Neural cell (in vitro differentiated cells): ENCODE measurements at regions not wholly inside any gene's neighbourhood (a gene's known extent, or its start where the extent isn't known, plus 50 kb on each side); places are given as distances from the start of the nearest gene placed in this dataset.

ENCODE experiments used
- H2AFZ ChIP-seq: fragments of 200-600, 300-800 bp; sonication (generic), shearing (Covaris generic); 2 replicates; pipeline ENCODE4 v1.6.0; 2014; ENCODE audit warnings: low read depth, mild to moderate bottlenecking, antibody characterized with exemption, low read length, moderate library complexity
- H3F3A ChIP-seq: fragments of 200-600 bp; shearing (Covaris generic); 2 replicates; pipeline ENCODE4 v1.6.1; 2016; ENCODE audit warnings: mild to moderate bottlenecking, moderate library complexity, mixed read lengths, antibody characterized with exemption, low read length; ENCODE audit not compliant: insufficient read depth, poor library complexity, severe bottlenecking
- H3K27ac ChIP-seq: fragments of 200-600, 300-800 bp; sonication (generic), shearing (Covaris generic); 2 replicates; pipeline ENCODE4 v1.5.1; 2014; ENCODE audit warnings: mild to moderate bottlenecking, low read length, moderate library complexity
- H3K27me3 ChIP-seq: fragments of 300-800, 200-600 bp; sonication (generic), shearing (Covaris generic); 2 replicates; pipeline ENCODE4 v1.6.0; 2014; ENCODE audit warnings: mild to moderate bottlenecking, low read depth, low read length, moderate library complexity; ENCODE audit not compliant: insufficient read depth
- H3K36me3 ChIP-seq: fragments of 300-800, 200-600 bp; sonication (generic), shearing (Covaris generic); 2 replicates; pipeline ENCODE4 v1.5.1; 2014; ENCODE audit warnings: mild to moderate bottlenecking, antibody characterized with exemption, low read length, moderate library complexity; ENCODE audit not compliant: insufficient read depth
- H3K4me2 ChIP-seq: fragments of 300-800, 200-600 bp; sonication (generic), shearing (Covaris generic); 2 replicates; pipeline ENCODE4 v1.6.0; 2014; ENCODE audit warnings: mild to moderate bottlenecking, low read length
- H3K4me3 ChIP-seq: fragments of 300-800, 200-600 bp; sonication (generic), shearing (Covaris generic); 2 replicates; pipeline ENCODE4 v1.5.1; 2014; ENCODE audit warnings: mild to moderate bottlenecking, low read length, moderate library complexity
- H3K79me2 ChIP-seq: fragments of 200-600 bp; shearing (Covaris generic); replicated peaks from 2 replicates; pipeline ENCODE4 v1.6.0; 2014; ENCODE audit warnings: mild to moderate bottlenecking, low read length, moderate library complexity; ENCODE audit not compliant: insufficient read depth
- H3K9ac ChIP-seq: fragments of 300-800, 200-600 bp; sonication (generic), shearing (Covaris generic); 2 replicates; pipeline ENCODE4 v1.6.1; 2016; ENCODE audit warnings: mild to moderate bottlenecking, low read length, mixed read lengths
- H3K9me2 ChIP-seq: fragments of 200-600 bp; shearing (Covaris generic); 2 replicates; pipeline ENCODE4 v1.6.1; 2016; ENCODE audit warnings: mild to moderate bottlenecking, low read length, mixed read lengths; ENCODE audit not compliant: insufficient read depth
- H3K9me3 ChIP-seq: fragments of 200-600, 300-800 bp; sonication (generic), shearing (Covaris generic); 2 replicates; pipeline ENCODE4 v1.6.1; 2016; ENCODE audit warnings: mild to moderate bottlenecking, mixed run types, low read length, moderate library complexity, mixed read lengths
- H4K20me1 ChIP-seq: fragments of 200-600 bp; shearing (Covaris generic); 2 replicates; pipeline ENCODE4 v1.6.1; 2016; ENCODE audit warnings: mild to moderate bottlenecking, mixed run types; ENCODE audit not compliant: insufficient read depth
- CTCF ChIP-seq: fragments of 450-650 bp; IDR thresholded peaks from 2 replicates; pipeline ENCODE4 v1.5.1; 2014; ENCODE audit warnings: antibody characterized with exemption, mild to moderate bottlenecking, moderate library complexity; ENCODE audit not compliant: poor library complexity, severe bottlenecking
- EP300 ChIP-seq: fragments of 450-650 bp; conservative IDR thresholded peaks from 2 replicates; pipeline ENCODE4 v1.6.1; 2014; ENCODE audit warnings: antibody characterized with exemption, mild to moderate bottlenecking, moderate library complexity; ENCODE audit not compliant: poor library complexity, severe bottlenecking
- EZH2 ChIP-seq: fragments of 200-600, 300-800 bp; shearing (Covaris generic), sonication (generic); IDR thresholded peaks from 2 replicates; pipeline ENCODE4 v1.6.1; 2014; ENCODE audit warnings: antibody characterized with exemption, low read length, borderline replicate concordance, mild to moderate bottlenecking; ENCODE audit not compliant: insufficient read depth, poor library complexity, severe bottlenecking
- MXI1 ChIP-seq: fragments of 450-650 bp; conservative IDR thresholded peaks from 2 replicates; pipeline ENCODE4 v1.6.1; 2014; ENCODE audit warnings: antibody characterized with exemption, mild to moderate bottlenecking; ENCODE audit not compliant: poor library complexity, severe bottlenecking
- POLR2AphosphoS5 ChIP-seq: IDR thresholded peaks from 2 replicates; pipeline ENCODE4 v1.6.1; 2012
- RAD21 ChIP-seq: fragments of 450-650 bp; conservative IDR thresholded peaks from 2 replicates; pipeline ENCODE4 v1.6.1; 2014; ENCODE audit warnings: antibody characterized with exemption, mild to moderate bottlenecking, moderate library complexity
- REST ChIP-seq: IDR thresholded peaks from 2 replicates; pipeline ENCODE4 v1.6.1; 2012; ENCODE audit warnings: borderline replicate concordance
- SMC3 ChIP-seq: fragments of 450-650 bp; conservative IDR thresholded peaks from 2 replicates; pipeline ENCODE4 v1.6.1; 2014; ENCODE audit warnings: antibody characterized with exemption, mild to moderate bottlenecking, moderate library complexity; ENCODE audit not compliant: poor library complexity
- TAF1 ChIP-seq: IDR thresholded peaks from 2 replicates; pipeline ENCODE4 v1.6.1; 2012; ENCODE audit warnings: low read depth

DNA sequence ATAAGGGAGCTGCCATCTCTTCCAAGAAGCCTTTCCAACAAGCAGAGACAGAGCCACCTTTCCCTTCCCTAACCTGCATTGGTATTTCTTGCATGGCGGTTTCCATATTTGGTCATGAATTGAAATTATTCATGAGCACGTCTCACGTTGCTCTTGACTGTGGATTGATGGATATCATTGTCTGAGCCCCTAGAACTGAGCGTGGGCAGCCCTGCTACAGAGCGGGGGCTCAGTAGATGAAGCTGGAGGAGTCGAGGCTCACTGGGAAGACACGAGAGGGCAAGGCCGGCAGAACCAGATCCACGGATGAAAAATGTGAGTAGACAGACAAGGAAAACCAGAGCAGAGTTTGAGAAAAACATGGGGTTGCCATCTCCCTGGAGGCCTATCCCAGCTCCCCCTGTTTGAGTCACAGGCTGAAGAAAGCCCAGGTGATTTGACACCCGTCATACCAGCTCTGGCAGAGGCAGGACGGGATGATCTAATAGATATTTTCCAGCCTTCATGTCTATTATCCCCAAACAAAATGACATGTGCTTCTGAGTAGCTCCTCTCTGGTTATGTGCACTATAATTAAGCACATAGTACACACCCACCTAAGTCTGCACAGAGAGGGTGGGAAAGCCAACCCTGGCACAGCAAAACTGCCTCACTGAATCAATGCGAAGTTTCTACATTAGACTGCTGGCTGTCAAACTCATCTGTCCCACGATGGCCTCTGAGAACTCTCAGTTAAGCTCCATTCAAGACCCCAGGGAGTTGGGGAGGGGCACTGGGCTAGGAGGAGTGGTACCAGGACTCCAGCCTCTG, 363.5 kb upstream of the KLHL29 start:
- Histone ChIP-seq H3K79me2 (no peaks in the 10 kb centered on the region), H4K20me1 (no peaks in the 10 kb centered on the region), H3K9ac (no peak overlapping the region), H3K9me3 (no peaks in the 10 kb centered on the region), H3K9me2 (no peaks in the 10 kb centered on the region), H3K36me3 (no peaks in the 10 kb centered on the region), H3K27ac (peak overlapping the region; percentile 23), H3K4me2 (no peak overlapping the region), H3F3A (no peaks in the 10 kb centered on the region), H2AFZ (no peak overlapping the region), H3K4me3 (no peak overlapping the region), H3K27me3 (no peaks in the 10 kb centered on the region)
- no peak for TF ChIP-seq TAF1
- TF ChIP-seq REST, result no peak

GRCh38 chr2:23023722-23024121, 361.3 kb upstream of the KLHL29 start:
- Histone ChIP-seq H3K4me2 (no peak overlapping the region), H2AFZ (no peak overlapping the region), H3K9me2 (no peaks in the 10 kb centered on the region), H3K9ac (no peak overlapping the region), H3K9me3 (no peaks in the 10 kb centered on the region), H3K36me3 (no peaks in the 10 kb centered on the region), H3K4me3 (no peak overlapping the region), H3K27ac (no peak overlapping the region), H3K79me2 (no peaks in the 10 kb centered on the region), H3F3A (no peaks in the 10 kb centered on the region), H4K20me1 (no peaks in the 10 kb centered on the region), H3K27me3 (no peaks in the 10 kb centered on the region)
- no peak for TF ChIP-seq SMC3
- no peak for TF ChIP-seq TAF1
- TF ChIP-seq EZH2, result no peak
- no peak for TF ChIP-seq MXI1
- TF ChIP-seq RAD21, result no peak
- TF ChIP-seq CTCF, result no peak
- TF ChIP-seq EP300, result no peak
- TF ChIP-seq REST, result no peak
- no peak for TF ChIP-seq POLR2AphosphoS5
